ENCODE measurements at regions not wholly inside any gene's neighbourhood (a gene's known extent, or its start where the extent isn't known, plus 50 kb on each side); places are given as distances from the start of the nearest gene placed in this dataset.

GRCh38 chr3:106643684-106644161, 733.5 kb upstream of the CCDC54 start:
- TF ChIP-seq OSR1 (CRISPR knock-in tag; IDR thresholded peaks at IDR 0.05) (no peak), PATZ1 (CRISPR knock-in tag; IDR thresholded peaks at IDR 0.05; ENCODE audit: borderline replicate concordance) (no peak), ESRRG (CRISPR knock-in tag; IDR thresholded peaks at IDR 0.05) (no peak), ZFP30 (CRISPR knock-in tag; IDR thresholded peaks at IDR 0.05) (no peak), SNAI2 (CRISPR knock-in tag; IDR thresholded peaks at IDR 0.05) (no peak), ZNF8 (CRISPR knock-in tag; IDR thresholded peaks at IDR 0.05) (no peak), ARNTL (CRISPR knock-in tag; IDR thresholded peaks at IDR 0.05; ENCODE audit: borderline replicate concordance, low read depth) (no peak), POU6F1 (CRISPR knock-in tag; IDR thresholded peaks at IDR 0.05; ENCODE audit: borderline replicate concordance, low read depth) (no peak), ZC3H10 (CRISPR knock-in tag; IDR thresholded peaks at IDR 0.05) (no peak)

Measured in SK-N-SH treated with all-trans-retinoic acid at 6 μM for 48 hours (cell line).